ENCODE measurements at regions not wholly inside any gene's neighbourhood (a gene's known extent, or its start where the extent isn't known, plus 50 kb on each side); places are given as distances from the start of the nearest gene placed in this dataset.

- WGBS, 2 donors, result 78 to 82% methylated on average over 2 of the region's 2 CpGs
- Histone ChIP-seq H3K27me3 (no peaks in the 10 kb centered on the region), H3K4me1 (no peaks in the 10 kb centered on the region), H3K27ac (no peak overlapping the region), H3K4me3 (no peak overlapping the region), H3K9me3 (no peaks in the 10 kb centered on the region), H3K36me3 (no peaks in the 10 kb centered on the region)
- TF ChIP-seq EP300 (IDR thresholded peaks at IDR 0.05) (no peak), POLR2A (IDR thresholded peaks at IDR 0.05) (no peak), CTCF (IDR thresholded peaks at IDR 0.05) (no peak)
- DNase-seq (no peak), ATAC-seq (ENCODE audit: low FRiP score in 2 of 2) (no peak)
These were observed 156.1 kb upstream of the HS3ST3A1 start for GRCh38 chr17:13757871-13758270.

- no peak overlapping the region for H3K27ac ChIP-seq
- H3K27me3 ChIP-seq, result no peaks in the 10 kb centered on the region
- ATAC-seq (ENCODE audit: low FRiP score in 2 of 2), result no peak
- H3K36me3 ChIP-seq, result no peaks in the 10 kb centered on the region
- 76 to 77% methylated on average over 6 of the region's 6 CpGs for WGBS, 2 donors
- no peaks in the 10 kb centered on the region for H3K4me1 ChIP-seq
- TF ChIP-seq CTCF (IDR thresholded peaks at IDR 0.05) (no peak), EP300 (IDR thresholded peaks at IDR 0.05) (no peak), POLR2AphosphoS5 (IDR thresholded peaks at IDR 0.05) (no peak), POLR2A (IDR thresholded peaks at IDR 0.05) (no peak)
- no peaks in the 10 kb centered on the region for H3K9me3 ChIP-seq
- no peak for DNase-seq
- no peak overlapping the region for H3K4me3 ChIP-seq
These were observed 158.0 kb upstream of the HS3ST3A1 start for GRCh38 chr17:13759518-13760335.

GRCh38 chr17:13761038-13761603 is 159.4 kb upstream of the HS3ST3A1 start:
- Histone ChIP-seq H3K4me1 (no peaks in the 10 kb centered on the region), H3K36me3 (no peaks in the 10 kb centered on the region), H3K4me3 (no peak overlapping the region), H3K27ac (no peak overlapping the region), H3K9me3 (no peaks in the 10 kb centered on the region), H3K27me3 (no peaks in the 10 kb centered on the region)
- DNase-seq (no peak), ATAC-seq (ENCODE audit: low FRiP score in 2 of 2) (no peak)
- no peak for TF ChIP-seq CTCF (IDR thresholded peaks at IDR 0.05)
- TF ChIP-seq EP300 (IDR thresholded peaks at IDR 0.05), result no peak
- no peak for TF ChIP-seq POLR2AphosphoS5 (IDR thresholded peaks at IDR 0.05)
- no peak for TF ChIP-seq POLR2A (IDR thresholded peaks at IDR 0.05)
- 75 to 86% methylated on average over 2 of the region's 2 CpGs for WGBS, 2 donors

GRCh38 chr17:13765701-13766100 is 164.0 kb upstream of the HS3ST3A1 start:
- WGBS, 2 donors, result 75 to 78% methylated on average over 2 of the region's 2 CpGs
- Histone ChIP-seq H3K4me3 (no peak overlapping the region), H3K36me3 (no peaks in the 10 kb centered on the region), H3K27me3 (no peaks in the 10 kb centered on the region), H3K9me3 (peaks cover 0 to 12% (median 6%) of the 10 kb centered on the region in 4 donors), H3K27ac (no peak overlapping the region), H3K4me1 (no peaks in the 10 kb centered on the region)
- ATAC-seq (ENCODE audit: low FRiP score in 2 of 2) (no peak), DNase-seq (no peak)
- TF ChIP-seq POLR2A (IDR thresholded peaks at IDR 0.05) (no peak), POLR2AphosphoS5 (IDR thresholded peaks at IDR 0.05) (no peak), EP300 (IDR thresholded peaks at IDR 0.05) (no peak), CTCF (IDR thresholded peaks at IDR 0.05) (no peak)
